ENCODE measurements at regions not wholly inside any gene's neighbourhood (a gene's known extent, or its start where the extent isn't known, plus 50 kb on each side); places are given as distances from the start of the nearest gene placed in this dataset.

GRCh38 chr3:170766253-170766652 lies 103.7 kb downstream of the RPL22L1 start (continued):
- no peak for TF ChIP-seq ARID3B (CRISPR knock-in tag; IDR thresholded peaks at IDR 0.05; ENCODE audit: borderline replicate concordance)
- no peak for TF ChIP-seq ZNF699 (CRISPR knock-in tag; IDR thresholded peaks at IDR 0.05; ENCODE audit: insufficient replicate concordance)
- TF ChIP-seq SIN3A (IDR thresholded peaks at IDR 0.05; ENCODE audit: borderline replicate concordance in 2 of 2, control insufficient read depth in 1 of 2, low read depth in 2 of 2, low read length in 2 of 2) = no peak
- TF ChIP-seq EP300 (IDR thresholded peaks at IDR 0.05; ENCODE audit: low read length) = no peak
- TF ChIP-seq GTF2F1 (IDR thresholded peaks at IDR 0.05; ENCODE audit: low read depth, low read length) = no peak
- no peak for TF ChIP-seq ADNP (tag; IDR thresholded peaks at IDR 0.05)
- TF ChIP-seq GATAD2A (IDR thresholded peaks at IDR 0.05) = peak; percentile 58; the same call in 1 of the 2 replicates
- no peak for TF ChIP-seq TARDBP (IDR thresholded peaks at IDR 0.05)
- TF ChIP-seq FOXA3 (CRISPR knock-in tag; conservative IDR thresholded peaks at IDR 0.05 in 1 of 2, IDR thresholded peaks at IDR 0.05 in 1 of 2) = no peak
- TF ChIP-seq KLF16 (IDR thresholded peaks at IDR 0.05) = no peak
- TF ChIP-seq JUN (IDR thresholded peaks at IDR 0.05; ENCODE audit: borderline replicate concordance, low read depth, low read length) = no peak
- TF ChIP-seq JUN (CRISPR knock-in tag; IDR thresholded peaks at IDR 0.05; ENCODE audit: borderline replicate concordance) = no peak
- no peak for TF ChIP-seq GTF2E2 (tag; IDR thresholded peaks at IDR 0.05)
- no peak for TF ChIP-seq ZNF143 (CRISPR knock-in tag; IDR thresholded peaks at IDR 0.05)
- TF ChIP-seq JUNB (CRISPR knock-in tag; conservative IDR thresholded peaks at IDR 0.05) = no peak
- TF ChIP-seq ZNF778 (CRISPR knock-in tag; IDR thresholded peaks at IDR 0.05) = no peak
- TF ChIP-seq NFE2 (IDR thresholded peaks at IDR 0.05; ENCODE audit: low read depth) = no peak
- TF ChIP-seq PTBP1 (IDR thresholded peaks at IDR 0.05; ENCODE audit: low read depth, low read length) = no peak
- no peak for TF ChIP-seq TCF3 (CRISPR knock-in tag; IDR thresholded peaks at IDR 0.05)
- no peak for TF ChIP-seq E2F4 (CRISPR knock-in tag; IDR thresholded peaks at IDR 0.05; ENCODE audit: low read depth)
- no peak for TF ChIP-seq PCBP2 (IDR thresholded peaks at IDR 0.05; ENCODE audit: low read depth, low read length, poor library complexity, severe bottlenecking)
- no peak for TF ChIP-seq ZNF274 (IDR thresholded peaks at IDR 0.05; ENCODE audit: borderline replicate concordance, low read depth, low read length)
- TF ChIP-seq ZNF311 (CRISPR knock-in tag; IDR thresholded peaks at IDR 0.05) = no peak
- no peak for TF ChIP-seq CREB5 (CRISPR knock-in tag; IDR thresholded peaks at IDR 0.05)

All from K562 (cell line).